ENCODE measurements at regions not wholly inside any gene's neighbourhood (a gene's known extent, or its start where the extent isn't known, plus 50 kb on each side); places are given as distances from the start of the nearest gene placed in this dataset.

DNA sequence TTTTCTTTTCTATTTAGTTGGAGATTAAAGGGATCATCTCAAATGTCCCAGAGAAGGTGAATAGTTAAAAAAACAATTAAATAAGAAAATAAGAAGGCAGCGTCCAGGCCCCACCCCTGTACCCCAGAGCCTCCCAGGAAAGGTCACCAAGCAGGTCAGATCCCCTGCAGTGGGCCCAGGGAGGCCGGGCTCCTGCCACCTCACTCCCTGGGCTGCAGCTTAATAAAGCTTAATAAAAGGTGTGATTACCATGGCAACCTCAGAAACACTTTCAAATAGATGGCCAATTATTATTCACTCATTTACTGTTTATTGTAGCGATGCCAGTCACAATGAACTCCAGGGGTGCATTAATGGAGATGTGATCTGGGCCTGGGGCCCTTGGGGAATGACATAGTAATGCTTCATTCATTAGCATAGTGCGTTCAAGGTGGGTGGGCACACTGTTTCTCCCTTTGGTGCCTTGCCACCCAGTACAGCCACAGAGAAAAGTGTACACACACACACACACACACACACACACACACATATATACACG is 386.2 kb downstream of the CADM1 start (continued):
- TF ChIP-seq IKZF2 (IDR thresholded peaks at IDR 0.05), result no peak
- TF ChIP-seq CBX5 (IDR thresholded peaks at IDR 0.05; ENCODE audit: low read depth), result no peak

DNA sequence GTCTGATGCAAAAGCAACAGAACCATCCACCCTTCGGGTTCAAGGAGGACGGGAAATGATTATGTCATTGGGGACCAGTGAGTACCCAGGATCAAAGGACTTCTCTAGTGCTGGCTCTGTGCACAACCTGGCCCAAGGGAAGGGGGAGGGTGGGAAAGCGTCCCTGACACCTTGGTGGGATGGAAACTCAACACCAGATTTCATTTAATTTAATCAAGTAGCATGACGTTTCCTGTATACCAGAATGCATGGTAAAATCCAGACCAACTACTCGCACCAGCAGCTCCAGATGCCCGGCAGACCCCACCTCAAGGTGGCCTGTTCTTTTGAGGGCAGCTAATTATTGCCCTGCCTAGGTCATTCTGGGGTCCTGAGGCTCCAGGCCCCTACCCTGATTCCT is 385.1 kb downstream of the CADM1 start:
- RAD21 ChIA-PET (ENCODE audit: unreplicated experiment), result no interaction called here
- no peak for FAIRE-seq
- Histone ChIP-seq H4K20me1 (ENCODE audit: control insufficient read depth, insufficient read depth) (no peaks in the 10 kb centered on the region), H3K9ac (ENCODE audit: control insufficient read depth, insufficient read depth, low read length) (no peak overlapping the region), H3K27ac (ENCODE audit: control insufficient read depth, insufficient read depth) (no peak overlapping the region), H3K79me2 (ENCODE audit: control insufficient read depth, insufficient read depth, low read length) (no peaks in the 10 kb centered on the region), H3K9me3 (replicated peaks; ENCODE audit: control insufficient read depth, insufficient read depth, low read length) (no peaks in the 10 kb centered on the region), H3K4me2 (ENCODE audit: control insufficient read depth, insufficient read depth) (no peak overlapping the region), H3K4me1 (ENCODE audit: control insufficient read depth, insufficient read depth, low read length) (no peaks in the 10 kb centered on the region), H3K36me3 (ENCODE audit: control insufficient read depth in 2 of 2, insufficient read depth in 2 of 2, low read length in 1 of 2) (no peaks in the 10 kb centered on the region), H3K4me3 (no peak overlapping the region), H2AFZ (ENCODE audit: control insufficient read depth, low read depth, low read length) (no peak overlapping the region), H3K27me3 (replicated peaks in 1 of 2; ENCODE audit: control insufficient read depth in 2 of 2, insufficient read depth in 2 of 2, low read length in 1 of 2) (0 out of 4 replicates have a peak, but pooled peaks cover 0 to 3% of the 10 kb centered on the region in 2 experiments)
- SMC1A ChIA-PET (ENCODE audit: uncharacterized antibody, unreplicated experiment), result no interaction called here
- POLR2A ChIA-PET, result no interaction called here
- no TSS peak for BruUV-seq (replicated peaks)
- intact Hi-C loops (cut with micrococcal nuclease; ENCODE audit: unreplicated experiment), result no loop called here
- no peak for DNase-seq (ENCODE audit: low read depth, low spot score)
- no peak for ATAC-seq
- WGBS (ENCODE audit: insufficient coverage, insufficient replicate concordance, low lambda C conversion rate, missing lambda C conversion rate), result 30% methylated on average over 6 of the region's 6 CpGs
- CTCF ChIA-PET, result no interaction called here
- in situ Hi-C loops (cut with MboI), result no loop called here
- TF ChIP-seq CHD1 (IDR thresholded peaks at IDR 0.05; ENCODE audit: low read depth, low read length) (no peak), SRF (IDR thresholded peaks at IDR 0.05; ENCODE audit: low read depth in 2 of 2, low read length in 2 of 2) (no peak), NFXL1 (IDR thresholded peaks at IDR 0.05; ENCODE audit: borderline replicate concordance) (no peak), ZSCAN29 (IDR thresholded peaks at IDR 0.05) (no peak), ZNF24 (IDR thresholded peaks at IDR 0.05) (no peak), KDM1A (IDR thresholded peaks at IDR 0.05; ENCODE audit: borderline replicate concordance) (no peak), EP300 (IDR thresholded peaks at IDR 0.05; ENCODE audit: borderline replicate concordance in 1 of 2, control insufficient read depth in 1 of 2, low read depth in 2 of 2, low read length in 2 of 2) (no peak), ZNF274 (IDR thresholded peaks at IDR 0.05; ENCODE audit: insufficient read depth, insufficient read length) (no peak), MEF2A (IDR thresholded peaks at IDR 0.05; ENCODE audit: insufficient read depth, low read depth, low read length) (no peak), IKZF2 (IDR thresholded peaks at IDR 0.05) (no peak), ZNF217 (IDR thresholded peaks at IDR 0.05) (no peak), MYB (IDR thresholded peaks at IDR 0.05; ENCODE audit: borderline replicate concordance, low read depth, low read length) (no peak), MEF2B (IDR thresholded peaks at IDR 0.05; ENCODE audit: partially characterized antibody, poor library complexity, severe bottlenecking) (no peak), ATF7 (IDR thresholded peaks at IDR 0.05; ENCODE audit: low read depth) (no peak), NRF1 (conservative IDR thresholded peaks at IDR 0.05; ENCODE audit: low read depth, low read length) (no peak)
- TF ChIP-seq, protein P1, sequence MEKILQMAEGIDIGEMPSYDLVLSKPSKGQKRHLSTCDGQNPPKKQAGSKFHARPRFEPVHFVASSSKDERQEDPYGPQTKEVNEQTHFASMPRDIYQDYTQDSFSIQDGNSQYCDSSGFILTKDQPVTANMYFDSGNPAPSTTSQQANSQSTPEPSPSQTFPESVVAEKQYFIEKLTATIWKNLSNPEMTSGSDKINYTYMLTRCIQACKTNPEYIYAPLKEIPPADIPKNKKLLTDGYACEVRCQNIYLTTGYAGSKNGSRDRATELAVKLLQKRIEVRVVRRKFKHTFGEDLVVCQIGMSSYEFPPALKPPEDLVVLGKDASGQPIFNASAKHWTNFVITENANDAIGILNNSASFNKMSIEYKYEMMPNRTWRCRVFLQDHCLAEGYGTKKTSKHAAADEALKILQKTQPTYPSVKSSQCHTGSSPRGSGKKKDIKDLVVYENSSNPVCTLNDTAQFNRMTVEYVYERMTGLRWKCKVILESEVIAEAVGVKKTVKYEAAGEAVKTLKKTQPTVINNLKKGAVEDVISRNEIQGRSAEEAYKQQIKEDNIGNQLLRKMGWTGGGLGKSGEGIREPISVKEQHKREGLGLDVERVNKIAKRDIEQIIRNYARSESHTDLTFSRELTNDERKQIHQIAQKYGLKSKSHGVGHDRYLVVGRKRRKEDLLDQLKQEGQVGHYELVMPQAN (conservative IDR thresholded peaks at IDR 0.05), result no peak

All from GM12878 (cell line).